SK-N-SH (cell line): ENCODE measurements at regions not wholly inside any gene's neighbourhood (a gene's known extent, or its start where the extent isn't known, plus 50 kb on each side); places are given as distances from the start of the nearest gene placed in this dataset.

ENCODE experiments used
- CTCF ChIA-PET: fragments of 300-600, 350-600 bp; formaldehyde crosslinking; extraction: SDS; loops from one replicate; lab custom pipeline; 2021; lab: Yijun Ruan, JAX
- POLR2A ChIA-PET: fragments of 350-600 bp; sonication (Branson Sonifier 250); formaldehyde crosslinking; extraction: SDS; loops from one replicate; lab custom pipeline; 2020; ENCODE audit warnings: antibody characterized with exemption, inconsistent platforms; lab: Yijun Ruan, JAX
- DNase-seq: peaks from one replicate; pipeline ENCODE4 v3.0.0; 2012
- H2AFZ ChIP-seq: fragments of 200-600 bp; sonication (generic); 2 replicates; pipeline ENCODE4 v1.8.1; 2016; ENCODE audit warnings: antibody characterized with exemption, mild to moderate bottlenecking, low read depth
- H3F3A ChIP-seq: fragments of 200-600 bp; sonication (generic); replicated peaks from 2 replicates; pipeline ENCODE3; 2016; ENCODE audit warnings: antibody characterized with exemption, mild to moderate bottlenecking; ENCODE audit not compliant: insufficient read depth
- H3K27ac ChIP-seq, 2 experiments: fragments of 200-500 bp in 1 of 2; fragments of 200-600 bp in 1 of 2; sonication (Bioruptor generic) in 1 of 2; sonication (generic), shearing (Covaris generic) in 1 of 2; 2 replicates each; pipeline versions ENCODE4 v1.5.1 to v1.6.1; 2014 to 2016; ENCODE audit warnings: low read depth in 2 of 2, inconsistent platforms in 1 of 2, low read length in 1 of 2, mild to moderate bottlenecking in 1 of 2, mixed read lengths in 1 of 2
- H3K27me3 ChIP-seq: fragments of 200-600 bp; sonication (generic), shearing (Covaris generic); 2 replicates; pipeline ENCODE4 v1.6.1; 2016; ENCODE audit warnings: mixed run types; ENCODE audit not compliant: insufficient read depth
- H3K36me3 ChIP-seq, 2 experiments: fragments of 200-500 bp in 1 of 2; fragments of 200-600 bp in 1 of 2; sonication (Bioruptor generic) in 1 of 2; sonication (generic) in 1 of 2; replicated peaks in 1 of 2; 2 replicates each; pipeline versions ENCODE3 to v1.5.1; 2014 to 2016; ENCODE audit warnings: low read length in 1 of 2, mild to moderate bottlenecking in 1 of 2; ENCODE audit not compliant: insufficient read depth in 2 of 2, control insufficient read depth in 1 of 2
- H3K4me1 ChIP-seq, 2 experiments: fragments of 200-500 bp in 1 of 2; fragments of 200-600 bp in 1 of 2; sonication (Bioruptor generic) in 1 of 2; sonication (generic), shearing (Covaris generic) in 1 of 2; 2 replicates each; pipeline versions ENCODE4 v1.5.1 to v1.6.1; 2014 to 2016; ENCODE audit warnings: low read depth in 1 of 2, low read length in 1 of 2, mixed run types in 1 of 2; ENCODE audit not compliant: insufficient read depth in 2 of 2, control insufficient read depth in 1 of 2
- H3K4me2 ChIP-seq: fragments of 200-600 bp; sonication (generic), shearing (Covaris generic); 2 replicates; pipeline ENCODE4 v1.6.1; 2017; ENCODE audit warnings: mixed run types
- H3K4me3 ChIP-seq, 2 experiments: fragments of 200-500 bp in 1 of 2; fragments of 200-600 bp in 1 of 2; sonication (Bioruptor generic) in 1 of 2; sonication (generic), shearing (Covaris generic) in 1 of 2; 2 replicates each; pipeline versions ENCODE4 v1.5.1 to v1.8.1; 2014 to 2016; ENCODE audit warnings: low read depth in 2 of 2, inconsistent platforms in 1 of 2, low read length in 1 of 2, mild to moderate bottlenecking in 1 of 2, mixed read lengths in 1 of 2, moderate library complexity in 1 of 2
- H3K79me2 ChIP-seq: fragments of 200-600 bp; sonication (generic); 2 replicates; pipeline ENCODE4 v1.8.1; 2017; ENCODE audit warnings: mild to moderate bottlenecking; ENCODE audit not compliant: insufficient read depth
- H3K9ac ChIP-seq: fragments of 200-600 bp; sonication (generic); 2 replicates; pipeline ENCODE4 v1.6.1; 2017; ENCODE audit warnings: mixed run types
- H3K9me2 ChIP-seq: fragments of 200-600 bp; sonication (generic); 2 replicates; pipeline ENCODE4 v1.6.1; 2017; ENCODE audit warnings: mixed run types
- H3K9me3 ChIP-seq: fragments of 200-600 bp; sonication (generic); 2 replicates; pipeline ENCODE4 v1.6.1; 2017; ENCODE audit warnings: mixed run types, mild to moderate bottlenecking, moderate library complexity
- H4K20me1 ChIP-seq: fragments of 200-600 bp; sonication (generic); 2 replicates; pipeline ENCODE4 v1.6.1; 2017; ENCODE audit warnings: mild to moderate bottlenecking, mixed run types; ENCODE audit not compliant: insufficient read depth
- CHD2 ChIP-seq: fragments of 150-350 bp; IDR thresholded peaks from 2 replicates; pipeline ENCODE4 v1.6.1; 2018; ENCODE audit warnings: low read length; ENCODE audit not compliant: partially characterized antibody
- EZH2phosphoT487 ChIP-seq: fragments of 200-600 bp; sonication (generic); IDR thresholded peaks from 2 replicates; pipeline ENCODE4 v1.6.1; 2017; ENCODE audit warnings: low read depth, mixed run types, mild to moderate bottlenecking, antibody characterized with exemption, moderate library complexity, borderline replicate concordance
- FOXM1 ChIP-seq: IDR thresholded peaks from 2 replicates; pipeline ENCODE4 v1.4.0; 2012; ENCODE audit warnings: low read depth, mild to moderate bottlenecking
- GATA2 ChIP-seq: sonication (generic); formaldehyde crosslinking; IDR thresholded peaks from 2 replicates; pipeline ENCODE4 v1.5.0; 2020; ENCODE audit warnings: mild to moderate bottlenecking, missing genetic modification reagents
- JUND ChIP-seq: IDR thresholded peaks from 2 replicates; pipeline ENCODE4 v1.4.0; 2012
- MEF2A ChIP-seq: IDR thresholded peaks from 2 replicates; pipeline ENCODE4 v1.4.0; 2012; ENCODE audit warnings: low read depth, borderline replicate concordance
- MXI1 ChIP-seq: IDR thresholded peaks from 2 replicates; pipeline ENCODE4 v1.6.1; 2012; ENCODE audit warnings: mild to moderate bottlenecking, low read depth, low read length, improper control_type of control experiment
- NRF1 ChIP-seq: IDR thresholded peaks from 2 replicates; pipeline ENCODE4 v1.6.1; 2012; ENCODE audit warnings: low read depth, mild to moderate bottlenecking, low read length
- PBX3 ChIP-seq: IDR thresholded peaks from 2 replicates; pipeline ENCODE4; 2012
- POLR2AphosphoS5 ChIP-seq: IDR thresholded peaks from 2 replicates; pipeline ENCODE4 v1.6.1; 2012; ENCODE audit warnings: low read depth, low read length
- REST ChIP-seq: IDR thresholded peaks from 2 replicates; pipeline ENCODE4 v1.6.1; 2012; ENCODE audit warnings: mild to moderate bottlenecking, low read depth, low read length, moderate library complexity
- RFX5 ChIP-seq: IDR thresholded peaks from 2 replicates; pipeline ENCODE4 v1.6.1; 2012; ENCODE audit warnings: mild to moderate bottlenecking, improper control_type of control experiment, low read length
- RXRA ChIP-seq: IDR thresholded peaks from 2 replicates; pipeline ENCODE4 v1.4.0; 2012; ENCODE audit warnings: low read depth, mild to moderate bottlenecking, borderline replicate concordance
- SIN3A ChIP-seq: IDR thresholded peaks from 2 replicates; pipeline ENCODE4 v1.6.1; 2012; ENCODE audit warnings: low read depth, mild to moderate bottlenecking, low read length, moderate library complexity, borderline replicate concordance
- TAF1 ChIP-seq: IDR thresholded peaks from 2 replicates; pipeline ENCODE4 v1.6.1; 2012; ENCODE audit warnings: low read depth, mild to moderate bottlenecking, low read length, moderate library complexity, borderline replicate concordance
- TCF12 ChIP-seq: IDR thresholded peaks from 2 replicates; pipeline ENCODE4 v1.4.0; 2012
- TEAD4 ChIP-seq: IDR thresholded peaks from 2 replicates; pipeline ENCODE4 v1.4.0; 2012; ENCODE audit warnings: mild to moderate bottlenecking, borderline replicate concordance; ENCODE audit not compliant: insufficient read depth
- USF2 ChIP-seq: fragments of 150-350 bp; IDR thresholded peaks from 2 replicates; pipeline ENCODE4 v1.6.1; 2017; ENCODE audit warnings: antibody characterized with exemption, low read length, low read depth, borderline replicate concordance
- YY1 ChIP-seq: IDR thresholded peaks from 2 replicates; pipeline ENCODE4 v1.4.0; 2012; ENCODE audit warnings: low read depth, mild to moderate bottlenecking
- ZBTB33 ChIP-seq: IDR thresholded peaks from 2 replicates; pipeline ENCODE4 v1.4.0; 2012; ENCODE audit warnings: low read depth, borderline replicate concordance
- WGBS: methylation state at CpG from one replicate; pipeline ENCODE4 v1.1.6; 2017; ENCODE audit warnings: low lambda C conversion rate; 5-methylcytosine and 5-hydroxymethylcytosine counted together

DNA sequence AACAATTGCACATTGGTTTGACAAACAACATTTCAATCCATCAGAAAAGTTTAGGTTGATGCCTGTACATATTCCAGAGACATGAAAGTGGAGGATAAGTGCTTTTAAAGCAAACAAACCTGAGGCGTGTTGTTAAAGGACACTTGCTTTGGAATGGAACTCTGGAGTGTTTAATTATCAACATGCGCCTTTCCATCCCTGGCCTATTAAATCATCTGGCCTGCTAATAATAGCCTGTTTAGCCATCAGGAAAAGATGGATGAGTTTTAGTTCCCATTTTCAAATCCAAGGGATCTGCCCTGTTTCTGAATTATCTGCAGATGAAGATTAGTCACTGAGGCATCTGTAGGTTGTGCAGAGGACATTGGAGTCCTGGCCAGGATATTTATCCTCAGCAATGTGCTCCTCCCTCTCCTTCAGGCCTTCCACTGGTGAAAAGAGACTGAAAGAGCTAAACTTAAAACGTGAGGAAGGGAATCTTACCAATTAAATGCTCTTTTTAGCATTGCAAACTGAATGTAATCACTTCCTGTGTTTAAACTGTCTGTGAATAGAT, 388.9 kb downstream of the PPARGC1A start:
- H3K4me1 ChIP-seq, result no peaks in the 10 kb centered on the region
- no peak overlapping the region for H3K4me3 ChIP-seq
- H3K27me3 ChIP-seq, result no peaks in the 10 kb centered on the region
- no peaks in the 10 kb centered on the region for H4K20me1 ChIP-seq
- no peaks in the 10 kb centered on the region for H3K36me3 ChIP-seq
- H3K9ac ChIP-seq, result no peak overlapping the region
- H3K9me2 ChIP-seq, result no peaks in the 10 kb centered on the region
- no peak for DNase-seq
- H3K9me3 ChIP-seq, result no peaks in the 10 kb centered on the region
- no peak overlapping the region for H3K27ac ChIP-seq
- CTCF ChIA-PET, result no interaction called here
- H3K4me2 ChIP-seq, result no peak overlapping the region
- no peak overlapping the region for H2AFZ ChIP-seq
- WGBS, result 2% methylated on average over 3 of the region's 3 CpGs
- no peak for TF ChIP-seq USF2
- TF ChIP-seq, all 33 proteins: peak for 0
- Histone ChIP-seq H3K79me2 (no peaks in the 10 kb centered on the region), H3F3A (no peaks in the 10 kb centered on the region)
- POLR2A ChIA-PET, result no interaction called here

DNA sequence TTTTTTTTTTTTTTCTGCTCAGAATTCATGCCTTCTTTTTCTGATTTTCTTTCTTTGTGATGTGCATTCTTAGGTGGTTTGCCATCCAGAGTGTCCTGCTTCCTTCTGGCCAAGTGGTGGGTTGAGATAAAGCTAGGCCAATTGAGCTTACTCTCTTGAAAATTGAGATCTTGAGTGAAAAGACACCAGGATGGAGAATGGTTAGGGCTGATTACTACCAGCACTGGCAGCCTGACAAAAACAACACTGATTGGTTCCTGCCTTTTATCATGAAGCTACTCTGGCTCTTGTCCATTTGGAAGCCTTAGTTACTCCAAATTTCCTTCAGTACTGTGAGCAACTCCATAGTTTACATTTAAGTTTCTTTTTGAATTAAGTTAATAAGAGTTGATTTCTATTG, 404.0 kb downstream of the PPARGC1A start:
- Histone ChIP-seq H3K9me3 (0 out of 2 replicates have a peak, but pooled peaks cover 4% of the 10 kb centered on the region), H3F3A (no peaks in the 10 kb centered on the region), H3K27ac (no peak overlapping the region), H3K4me1 (no peaks in the 10 kb centered on the region), H3K79me2 (no peaks in the 10 kb centered on the region), H3K4me3 (no peak overlapping the region), H4K20me1 (no peaks in the 10 kb centered on the region), H3K27me3 (no peaks in the 10 kb centered on the region), H3K9me2 (no peaks in the 10 kb centered on the region), H3K4me2 (no peak overlapping the region), H2AFZ (no peak overlapping the region), H3K36me3 (no peaks in the 10 kb centered on the region), H3K9ac (no peak overlapping the region)
- POLR2A ChIA-PET, result no interaction called here
- DNase-seq, result no peak
- CTCF ChIA-PET, result no interaction called here
- TF ChIP-seq RXRA, result no peak
- no peak for TF ChIP-seq YY1
- TF ChIP-seq MEF2A, result no peak
- no peak for TF ChIP-seq TCF12
- TF ChIP-seq JUND, result no peak
- TF ChIP-seq EZH2phosphoT487, result no peak
- no peak for TF ChIP-seq SIN3A
- no peak for TF ChIP-seq CHD2
- TF ChIP-seq ZBTB33, result no peak
- no peak for TF ChIP-seq MXI1
- TF ChIP-seq POLR2AphosphoS5, result no peak
- TF ChIP-seq TEAD4, result no peak
- TF ChIP-seq PBX3, result no peak
- no peak for TF ChIP-seq NRF1
- no peak for TF ChIP-seq RFX5
- TF ChIP-seq REST, result no peak
- TF ChIP-seq GATA2 (CRISPR knock-in tag), result no peak
- no peak for TF ChIP-seq TAF1
- no peak for TF ChIP-seq FOXM1
